ENCODE measurements at regions not wholly inside any gene's neighbourhood (a gene's known extent, or its start where the extent isn't known, plus 50 kb on each side); places are given as distances from the start of the nearest gene placed in this dataset.

DNA sequence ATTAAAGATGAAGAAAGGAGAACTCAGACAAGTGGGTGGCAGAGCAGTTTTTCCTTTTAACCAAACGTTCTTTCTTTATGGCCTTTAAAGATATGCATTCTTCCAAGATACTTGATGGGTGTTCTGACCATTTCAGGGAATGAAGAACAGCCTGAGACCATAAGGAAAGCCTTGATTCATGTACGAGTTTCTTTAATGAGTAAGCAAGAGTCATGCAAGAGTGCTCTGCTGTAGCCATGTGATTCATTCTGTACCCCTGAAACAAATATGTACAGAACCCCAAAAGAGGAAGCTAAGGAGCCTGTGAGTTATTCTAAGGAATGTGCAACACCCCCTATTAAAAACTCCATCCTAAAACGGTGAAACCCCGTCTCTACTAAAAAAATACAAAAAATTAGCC is 372.8 kb downstream of the MTX2 start:
- no peak overlapping the region for H3K27ac ChIP-seq
- 0 out of 2 replicates have a peak, but pooled peaks cover 10% of the 10 kb centered on the region for H3K27me3 ChIP-seq
- 0 out of 2 replicates have a peak, but pooled peaks cover 4% of the 10 kb centered on the region for H3K4me1 ChIP-seq
- no peak for DNase-seq
- no peak overlapping the region for H3K4me3 ChIP-seq
- H3K9me3 ChIP-seq (replicated peaks): no peaks in the 10 kb centered on the region
- H3K36me3 ChIP-seq: no peaks in the 10 kb centered on the region

GRCh38 chr2:176643646-176644045 is 374.4 kb downstream of the MTX2 start:
- Histone ChIP-seq H3K27me3 (0 out of 2 replicates have a peak, but pooled peaks cover 10% of the 10 kb centered on the region), H3K4me3 (no peak overlapping the region), H3K27ac (no peak overlapping the region), H3K9me3 (replicated peaks) (no peaks in the 10 kb centered on the region), H3K36me3 (no peaks in the 10 kb centered on the region), H3K4me1 (no peaks in the 10 kb centered on the region)
- peak; percentile 6 to 31 for DNase-seq

GRCh38 chr2:176645494-176645893 is 376.3 kb downstream of the MTX2 start:
- no peak for DNase-seq
- H3K4me3 ChIP-seq: no peak overlapping the region
- H3K4me1 ChIP-seq: no peaks in the 10 kb centered on the region
- no peak overlapping the region for H3K27ac ChIP-seq
- peaks cover 10% of the 10 kb centered on the region; the same call in 1 of the 2 replicates for H3K27me3 ChIP-seq
- H3K9me3 ChIP-seq (replicated peaks): no peaks in the 10 kb centered on the region
- no peaks in the 10 kb centered on the region for H3K36me3 ChIP-seq

DNA sequence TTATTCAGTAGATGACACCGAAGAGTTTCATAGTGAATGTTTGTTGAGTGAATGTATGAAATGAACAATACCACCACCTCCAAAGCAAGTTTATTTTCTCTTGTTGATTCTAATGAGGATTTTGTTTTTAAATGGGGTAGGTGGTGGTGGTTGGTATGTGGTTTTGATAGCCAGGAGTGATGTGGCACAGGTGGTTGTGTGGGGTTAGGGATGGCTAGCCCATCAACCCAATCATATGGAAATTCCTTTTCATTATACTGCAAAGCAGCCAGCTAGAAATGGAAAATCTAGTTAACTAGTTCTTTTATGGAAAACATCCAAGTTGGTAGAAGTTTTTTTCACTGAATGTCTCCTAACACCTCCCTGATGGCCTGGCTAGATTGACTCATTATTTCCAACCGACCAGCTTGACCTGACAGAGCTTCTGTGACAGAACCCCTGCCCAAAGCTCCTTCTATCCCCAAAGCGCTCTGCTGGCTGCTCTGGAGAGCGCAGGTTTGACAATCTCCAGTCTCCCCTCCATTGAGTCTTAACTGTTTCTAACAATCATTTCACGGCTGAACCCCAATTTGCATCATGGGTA is 376.9 kb downstream of the MTX2 start:
- no peak for DNase-seq
- no peaks in the 10 kb centered on the region for H3K4me1 ChIP-seq
- H3K36me3 ChIP-seq: no peaks in the 10 kb centered on the region
- H3K27ac ChIP-seq: no peak overlapping the region
- H3K9me3 ChIP-seq (replicated peaks): no peaks in the 10 kb centered on the region
- no peak overlapping the region for H3K4me3 ChIP-seq
- peaks cover 10% of the 10 kb centered on the region; the same call in 1 of the 2 replicates for H3K27me3 ChIP-seq

DNA sequence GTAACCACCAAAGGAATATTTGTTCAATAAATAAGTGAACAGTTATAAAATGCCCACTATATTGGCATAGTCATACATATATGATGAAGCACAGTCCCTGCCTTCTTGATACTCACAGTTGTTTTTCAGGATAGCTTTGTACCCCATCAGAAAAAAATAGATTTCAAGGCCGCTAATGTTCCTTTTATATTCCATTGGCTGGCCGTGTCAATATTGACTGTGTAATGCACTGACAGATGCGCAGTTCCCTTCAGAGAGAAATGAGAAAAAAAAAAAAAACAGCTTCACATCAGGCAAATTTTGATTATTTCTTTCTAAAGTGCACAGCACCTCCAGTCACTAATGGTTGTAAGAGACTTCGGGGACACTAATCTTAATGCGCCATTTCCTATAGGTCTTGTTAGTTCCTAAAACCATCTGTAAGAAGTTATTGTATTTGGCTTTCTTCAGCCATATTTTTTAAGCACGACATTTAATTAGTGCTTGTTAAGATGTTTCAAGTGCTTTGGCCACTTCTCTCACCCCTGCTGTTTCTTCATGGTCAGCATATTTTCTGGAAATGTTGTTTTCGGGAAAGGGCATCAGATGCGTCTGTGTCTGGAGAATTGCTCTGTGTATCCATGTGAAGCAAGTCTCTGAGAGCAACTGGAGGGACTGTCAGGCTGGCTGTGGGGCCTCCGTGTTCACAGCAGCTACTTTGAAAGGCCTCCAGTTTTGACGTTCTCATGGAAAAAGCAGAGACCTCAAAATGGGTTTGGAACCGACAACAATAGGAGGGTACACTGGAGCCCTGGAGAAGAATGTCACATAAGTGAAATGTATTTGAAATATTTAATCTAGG is 378.3 kb downstream of the MTX2 start:
- Histone ChIP-seq H3K36me3 (no peaks in the 10 kb centered on the region), H3K27ac (no peak overlapping the region), H3K4me1 (no peaks in the 10 kb centered on the region), H3K4me3 (no peak overlapping the region), H3K9me3 (replicated peaks) (no peaks in the 10 kb centered on the region), H3K27me3 (peaks cover 10% of the 10 kb centered on the region; the same call in 1 of the 2 replicates)
- DNase-seq: no peak

DNA sequence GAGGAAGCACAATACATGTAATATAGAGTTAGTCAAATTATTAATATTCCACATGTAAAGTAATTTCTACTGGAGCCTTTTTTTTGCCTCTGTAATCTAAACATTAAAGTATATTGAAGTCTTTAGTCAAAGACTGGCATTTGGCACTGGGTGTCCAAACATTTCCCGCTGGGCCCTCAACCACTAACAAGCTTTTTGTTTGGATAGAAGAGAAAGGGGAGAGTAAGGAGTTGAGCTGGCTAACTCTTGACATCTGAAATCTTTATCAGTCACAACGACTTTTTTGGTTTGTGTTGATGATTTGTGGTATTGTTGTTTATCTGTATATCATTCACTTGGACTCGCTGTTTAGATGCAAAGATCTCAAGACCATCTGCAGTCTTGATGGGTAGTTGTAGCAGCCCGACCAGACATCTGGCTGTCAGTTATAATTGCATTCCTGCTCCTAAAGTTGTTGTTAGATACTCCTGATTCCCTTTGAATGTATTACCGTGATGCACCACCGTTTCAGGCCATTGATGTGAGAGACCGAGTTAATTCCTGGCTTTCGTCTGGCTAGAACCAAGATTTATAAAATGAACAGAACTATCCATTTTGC is 379.6 kb downstream of the MTX2 start:
- Histone ChIP-seq H3K4me3 (no peak overlapping the region), H3K27ac (no peak overlapping the region), H3K36me3 (no peaks in the 10 kb centered on the region), H3K27me3 (no peaks in the 10 kb centered on the region; the same call in 1 of the 2 replicates), H3K9me3 (replicated peaks) (no peaks in the 10 kb centered on the region), H3K4me1 (no peaks in the 10 kb centered on the region)
- no peak for DNase-seq

GRCh38 chr2:176650104-176650837 is 381.0 kb downstream of the MTX2 start:
- no peaks in the 10 kb centered on the region; the same call in 1 of the 2 replicates for H3K27me3 ChIP-seq
- no peak overlapping the region for H3K4me3 ChIP-seq
- H3K36me3 ChIP-seq: no peaks in the 10 kb centered on the region
- peak in 1 of 2 experiments; percentile 36 for DNase-seq
- no peaks in the 10 kb centered on the region for H3K4me1 ChIP-seq
- no peaks in the 10 kb centered on the region for H3K9me3 ChIP-seq (replicated peaks)
- no peak overlapping the region for H3K27ac ChIP-seq

GRCh38 chr2:176650838-176651555 is 381.8 kb downstream of the MTX2 start:
- no peaks in the 10 kb centered on the region; the same call in 1 of the 2 replicates for H3K27me3 ChIP-seq
- no peak for DNase-seq
- H3K4me3 ChIP-seq: no peak overlapping the region
- no peaks in the 10 kb centered on the region for H3K36me3 ChIP-seq
- no peak overlapping the region for H3K27ac ChIP-seq
- no peaks in the 10 kb centered on the region for H3K9me3 ChIP-seq (replicated peaks)
- H3K4me1 ChIP-seq: no peaks in the 10 kb centered on the region

- peak; percentile 18 to 78 for DNase-seq
- H3K36me3 ChIP-seq: no peaks in the 10 kb centered on the region
- no peaks in the 10 kb centered on the region; the same call in 1 of the 2 replicates for H3K27me3 ChIP-seq
- H3K9me3 ChIP-seq (replicated peaks): no peaks in the 10 kb centered on the region
- H3K4me3 ChIP-seq: no peak overlapping the region
- no peaks in the 10 kb centered on the region for H3K4me1 ChIP-seq
- H3K27ac ChIP-seq: no peak overlapping the region
Measured at GRCh38 chr2:176652300-176653182, 383.3 kb downstream of the MTX2 start.

GRCh38 chr2:176653479-176654443 is 384.5 kb downstream of the MTX2 start:
- H3K36me3 ChIP-seq: no peaks in the 10 kb centered on the region
- H3K4me1 ChIP-seq: no peaks in the 10 kb centered on the region
- peak; percentile 69 to 83 for DNase-seq
- H3K9me3 ChIP-seq (replicated peaks): no peaks in the 10 kb centered on the region
- no peak overlapping the region for H3K27ac ChIP-seq
- no peak overlapping the region for H3K4me3 ChIP-seq
- H3K27me3 ChIP-seq: no peaks in the 10 kb centered on the region; the same call in 1 of the 2 replicates

DNA sequence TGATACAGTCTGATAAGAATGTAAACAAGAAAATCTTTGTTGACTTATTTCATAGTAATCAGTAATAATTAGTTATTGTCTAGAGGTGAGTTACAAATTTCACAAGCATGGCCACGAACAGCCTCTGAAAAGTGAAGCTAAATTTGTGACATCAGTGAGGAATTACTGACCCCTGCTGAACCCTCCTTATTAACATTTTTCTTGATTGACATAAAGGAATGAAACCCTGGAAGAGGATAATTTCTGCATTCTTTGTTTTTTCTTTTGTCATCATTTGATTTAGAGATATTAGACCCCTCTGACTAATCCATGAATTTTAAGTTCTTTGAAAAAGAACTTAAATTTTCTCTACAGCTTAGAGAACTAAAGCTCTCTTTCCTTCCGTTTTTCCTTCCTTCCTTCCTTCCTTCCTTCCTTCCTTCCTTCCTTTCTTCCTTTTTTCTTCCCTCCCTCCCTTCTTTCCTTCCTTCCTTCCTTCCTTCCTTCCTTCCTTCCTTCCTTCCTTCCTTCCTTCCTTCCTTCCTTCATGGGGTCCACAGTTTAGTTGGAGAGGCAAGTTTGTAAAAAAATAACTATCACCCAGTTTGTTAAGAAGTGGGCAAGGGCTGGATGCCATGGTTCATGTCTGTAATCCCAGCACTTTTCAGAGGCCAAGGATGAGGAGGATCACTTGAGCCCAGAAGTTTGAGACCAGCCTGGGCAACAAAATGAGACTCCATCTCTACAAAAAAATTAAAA is 387.0 kb downstream of the MTX2 start:
- H3K27me3 ChIP-seq: no peaks in the 10 kb centered on the region; the same call in 1 of the 2 replicates
- DNase-seq: no peak
- no peak overlapping the region for H3K4me3 ChIP-seq
- H3K27ac ChIP-seq: no peak overlapping the region
- no peaks in the 10 kb centered on the region for H3K4me1 ChIP-seq
- H3K36me3 ChIP-seq: no peaks in the 10 kb centered on the region
- no peaks in the 10 kb centered on the region for H3K9me3 ChIP-seq (replicated peaks)

DNA sequence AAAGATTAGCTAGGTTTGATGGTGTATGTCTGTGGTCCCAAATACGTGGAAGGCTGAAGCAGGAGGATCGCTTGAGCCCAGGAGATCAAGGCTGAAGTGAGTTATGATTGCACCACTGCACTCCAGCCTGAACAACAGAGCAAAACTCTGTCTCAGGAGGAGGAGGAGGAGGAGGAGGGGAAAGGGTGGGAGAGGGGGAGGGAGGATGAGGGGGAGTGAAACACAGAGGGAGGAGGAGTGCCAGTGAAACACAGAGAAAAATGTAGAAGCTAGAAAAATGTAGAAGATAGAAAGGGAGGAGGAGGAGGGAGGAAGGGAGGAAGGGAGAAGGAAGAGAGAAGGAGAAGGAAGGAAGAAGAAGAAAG is 387.5 kb downstream of the MTX2 start:
- H3K27ac ChIP-seq: no peak overlapping the region

More for the DNA sequence above, 387.5 kb downstream of the MTX2 start:
- Histone ChIP-seq H3K9me3 (replicated peaks) (no peaks in the 10 kb centered on the region), H3K4me3 (no peak overlapping the region), H3K27me3 (no peaks in the 10 kb centered on the region), H3K36me3 (no peaks in the 10 kb centered on the region), H3K4me1 (no peaks in the 10 kb centered on the region)
- DNase-seq: no peak

Measured in SJCRH30 (cell line).